Mesenchymal stem cell (in vitro differentiated cells and primary cell): ENCODE measurements at regions not wholly inside any gene's neighbourhood (a gene's known extent, or its start where the extent isn't known, plus 50 kb on each side); places are given as distances from the start of the nearest gene placed in this dataset.
"Not testable (repeated sequence)": the region's sequence is repeated elsewhere in the genome, so short reads cannot be mapped to it uniquely, and the experiment has no call there.

Experiments
- DNase-seq: peaks from one replicate; pipeline ENCODE4 v3.0.0-alpha.2; 2013
- H2AFZ ChIP-seq: one replicate; pipeline ENCODE4 v1.6.1; 2013; ENCODE audit warnings: low read depth, mild to moderate bottlenecking, control low read depth, inconsistent platforms, low read length, moderate library complexity
- H2AK5ac ChIP-seq: 2 replicates; pipeline ENCODE4 v1.6.1; 2013; ENCODE audit warnings: low read length, moderate library complexity, mild to moderate bottlenecking, inconsistent platforms; ENCODE audit not compliant: severe bottlenecking
- H2BK120ac ChIP-seq: one replicate; pipeline ENCODE4 v1.6.1; 2013; ENCODE audit warnings: low read depth, mild to moderate bottlenecking, inconsistent platforms, low read length, moderate library complexity
- H2BK12ac ChIP-seq, 2 experiments: one replicate each; pipeline ENCODE4 v1.6.1; 2013; ENCODE audit warnings: inconsistent platforms in 2 of 2, low read length in 2 of 2, mild to moderate bottlenecking in 2 of 2, moderate library complexity in 2 of 2, control low read depth in 1 of 2
- H2BK15ac ChIP-seq: one replicate; pipeline ENCODE4 v1.6.1; 2013; ENCODE audit warnings: mild to moderate bottlenecking, low read depth, inconsistent platforms; ENCODE audit not compliant: poor library complexity, severe bottlenecking
- H2BK5ac ChIP-seq: 2 replicates; pipeline ENCODE4 v1.6.1; 2013; ENCODE audit warnings: low read depth, mild to moderate bottlenecking, low read length, control low read depth, inconsistent platforms; ENCODE audit not compliant: poor library complexity, severe bottlenecking
- H3K14ac ChIP-seq, 2 experiments: one replicate each; pipeline ENCODE4 v1.6.1; 2013; ENCODE audit warnings: inconsistent platforms in 2 of 2, low read length in 2 of 2, control low read depth in 1 of 2, mild to moderate bottlenecking in 1 of 2, moderate library complexity in 1 of 2
- H3K18ac ChIP-seq, 2 experiments: one replicate each; pipeline ENCODE4 v1.6.1; 2013; ENCODE audit warnings: inconsistent platforms in 2 of 2, low read length in 2 of 2, control low read depth in 1 of 2, low read depth in 1 of 2, mild to moderate bottlenecking in 1 of 2
- H3K23ac ChIP-seq, 2 experiments: one replicate each; pipeline ENCODE4 v1.6.1; 2013; ENCODE audit warnings: inconsistent platforms in 2 of 2, low read length in 2 of 2, mild to moderate bottlenecking in 2 of 2, moderate library complexity in 2 of 2, control low read depth in 1 of 2
- H3K27ac ChIP-seq: 2 replicates; pipeline ENCODE4 v1.5.1; 2013; ENCODE audit warnings: mild to moderate bottlenecking, moderate library complexity, low read length, control low read depth, inconsistent platforms; ENCODE audit not compliant: poor library complexity, severe bottlenecking
- H3K27me3 ChIP-seq, 2 experiments: 2 replicates each; pipeline versions ENCODE4 v1.6.1 to v1.7.0; 2013; ENCODE audit warnings: low read length in 2 of 2, mild to moderate bottlenecking in 2 of 2, moderate library complexity in 2 of 2, control low read depth in 1 of 2, inconsistent platforms in 1 of 2; ENCODE audit not compliant: control insufficient read depth in 1 of 2, insufficient read depth in 1 of 2
- H3K36me3 ChIP-seq, 2 experiments: 2 replicates each; pipeline versions ENCODE4 v1.6.1 to v1.7.0; 2013; ENCODE audit warnings: low read length in 2 of 2, control low read depth in 1 of 2, inconsistent platforms in 1 of 2, low read depth in 1 of 2, mild to moderate bottlenecking in 1 of 2; ENCODE audit not compliant: insufficient read depth in 2 of 2, control insufficient read depth in 1 of 2
- H3K4ac ChIP-seq, 2 experiments: one replicate each; pipeline ENCODE4 v1.6.1; 2013; ENCODE audit warnings: inconsistent platforms in 2 of 2, low read length in 2 of 2, mild to moderate bottlenecking in 2 of 2, moderate library complexity in 2 of 2, control low read depth in 1 of 2, low read depth in 1 of 2
- H3K4me1 ChIP-seq: 2 replicates; pipeline ENCODE4 v1.6.1; 2013; ENCODE audit warnings: low read depth, low read length, control low read depth; ENCODE audit not compliant: control insufficient read depth, insufficient read depth
- H3K4me2 ChIP-seq: 2 replicates; pipeline ENCODE4 v1.6.1; 2013; ENCODE audit warnings: low read length, mild to moderate bottlenecking, inconsistent platforms; ENCODE audit not compliant: poor library complexity, severe bottlenecking
- H3K4me3 ChIP-seq, 2 experiments: 2 replicates each; pipeline versions ENCODE4 v1.5.1 to v1.7.0; 2013; ENCODE audit warnings: low read length in 2 of 2, mild to moderate bottlenecking in 2 of 2, control low read depth in 1 of 2, low read depth in 1 of 2; ENCODE audit not compliant: insufficient read depth in 1 of 2
- H3K79me1 ChIP-seq: replicated peaks from 2 replicates; pipeline ENCODE4 v1.6.1; 2013; ENCODE audit warnings: mild to moderate bottlenecking, control low read depth, low read length, inconsistent platforms; ENCODE audit not compliant: poor library complexity, severe bottlenecking
- H3K9ac ChIP-seq: 2 replicates; pipeline ENCODE4 v1.7.0; 2013; ENCODE audit warnings: mild to moderate bottlenecking, low read length, moderate library complexity
- H3K9me3 ChIP-seq: 2 replicates; pipeline ENCODE4 v1.7.0; 2013; ENCODE audit warnings: mild to moderate bottlenecking, low read length; ENCODE audit not compliant: control insufficient read depth
- H4K8ac ChIP-seq: one replicate; pipeline ENCODE4 v1.6.1; 2013; ENCODE audit warnings: inconsistent platforms, mild to moderate bottlenecking, low read length, moderate library complexity
- H4K91ac ChIP-seq: one replicate; pipeline ENCODE4 v1.6.1; 2013; ENCODE audit warnings: mild to moderate bottlenecking, low read length, inconsistent platforms
- WGBS: methylation state at CpG from one replicate; pipeline ENCODE4 v1.1.7; 2013; ENCODE audit warnings: mixed read lengths; 5-methylcytosine and 5-hydroxymethylcytosine counted together

- not testable (repeated sequence) for H3K4me3 ChIP-seq, H2BK5ac ChIP-seq, H3K4me1 ChIP-seq, H3K18ac ChIP-seq, H3K14ac ChIP-seq, H3K27ac ChIP-seq, H3K36me3 ChIP-seq, DNase-seq, H2AFZ ChIP-seq, H3K23ac ChIP-seq, H3K4ac ChIP-seq, H3K79me1 ChIP-seq, H4K91ac ChIP-seq, H3K9ac ChIP-seq, H4K8ac ChIP-seq, H3K9me3 ChIP-seq, H2BK12ac ChIP-seq, H2BK15ac ChIP-seq, H3K4me2 ChIP-seq, H3K27me3 ChIP-seq, H2BK120ac ChIP-seq, H2AK5ac ChIP-seq
- 0% methylated on average over 1 of the region's 2 CpGs for WGBS
Measured at GRCh38 chr22:16662330-16662729, 69.7 kb upstream of the CCT8L2 start.

DNA sequence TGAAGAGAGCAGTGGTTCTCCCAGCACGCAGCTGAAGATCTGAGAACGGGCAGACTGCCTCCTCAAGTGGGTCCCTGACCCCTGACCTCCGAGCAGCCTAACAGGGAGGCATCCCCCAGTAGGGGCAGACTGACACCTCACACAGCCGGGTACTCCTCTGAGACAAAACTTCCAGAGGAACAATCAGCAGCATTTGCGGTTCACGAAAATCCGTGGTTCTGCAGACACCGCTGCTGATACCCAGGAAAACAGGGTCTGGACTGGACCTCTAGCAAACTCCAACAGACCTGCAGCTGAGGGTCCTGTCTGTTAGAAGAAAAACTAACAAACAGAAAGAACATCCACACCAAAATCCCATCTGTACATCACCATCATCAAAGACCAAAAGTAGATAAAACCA, 68.4 kb upstream of the CCT8L2 start:
- H4K8ac ChIP-seq, H2AFZ ChIP-seq, H3K36me3 ChIP-seq, H3K27ac ChIP-seq, H3K4me1 ChIP-seq, H3K14ac ChIP-seq, H3K9me3 ChIP-seq, H3K27me3 ChIP-seq, DNase-seq, H3K4ac ChIP-seq, H3K79me1 ChIP-seq, H3K23ac ChIP-seq, H2BK120ac ChIP-seq, H3K9ac ChIP-seq, H3K18ac ChIP-seq, H3K4me3 ChIP-seq, H2BK12ac ChIP-seq, H4K91ac ChIP-seq, H2BK15ac ChIP-seq, H2AK5ac ChIP-seq, H2BK5ac ChIP-seq, H3K4me2 ChIP-seq: not testable (repeated sequence)
- 85% methylated on average over 8 of the region's 8 CpGs for WGBS

- H2BK12ac ChIP-seq, H3K9ac ChIP-seq, H4K8ac ChIP-seq, H3K23ac ChIP-seq, H3K27ac ChIP-seq, H2BK120ac ChIP-seq, H2BK15ac ChIP-seq, DNase-seq, H3K9me3 ChIP-seq, H2BK5ac ChIP-seq, H3K79me1 ChIP-seq, H3K18ac ChIP-seq, H3K14ac ChIP-seq, H4K91ac ChIP-seq, H3K4me1 ChIP-seq, H3K27me3 ChIP-seq, H3K4me2 ChIP-seq, H2AK5ac ChIP-seq, H3K36me3 ChIP-seq, H3K4me3 ChIP-seq, H2AFZ ChIP-seq, H3K4ac ChIP-seq: not testable (repeated sequence)
- WGBS: 92% methylated on average over 9 of the region's 13 CpGs
Measured at GRCh38 chr22:16660570-16660969, 68.0 kb upstream of the CCT8L2 start.

GRCh38 chr22:16659273-16659834, 66.7 kb upstream of the CCT8L2 start:
- not testable (repeated sequence) for H3K79me1 ChIP-seq, H3K4me1 ChIP-seq, H3K4me2 ChIP-seq, H4K91ac ChIP-seq, H2BK5ac ChIP-seq, H3K4me3 ChIP-seq, H3K14ac ChIP-seq, H2BK120ac ChIP-seq, DNase-seq, H2BK12ac ChIP-seq, H3K9me3 ChIP-seq, H4K8ac ChIP-seq, H2AFZ ChIP-seq, H2BK15ac ChIP-seq, H2AK5ac ChIP-seq, H3K4ac ChIP-seq, H3K23ac ChIP-seq, H3K9ac ChIP-seq, H3K18ac ChIP-seq, H3K36me3 ChIP-seq, H3K27ac ChIP-seq, H3K27me3 ChIP-seq
- 87% methylated on average over 4 of the region's 8 CpGs for WGBS
